ENCODE measurements at regions not wholly inside any gene's neighbourhood (a gene's known extent, or its start where the extent isn't known, plus 50 kb on each side); places are given as distances from the start of the nearest gene placed in this dataset.

DNA sequence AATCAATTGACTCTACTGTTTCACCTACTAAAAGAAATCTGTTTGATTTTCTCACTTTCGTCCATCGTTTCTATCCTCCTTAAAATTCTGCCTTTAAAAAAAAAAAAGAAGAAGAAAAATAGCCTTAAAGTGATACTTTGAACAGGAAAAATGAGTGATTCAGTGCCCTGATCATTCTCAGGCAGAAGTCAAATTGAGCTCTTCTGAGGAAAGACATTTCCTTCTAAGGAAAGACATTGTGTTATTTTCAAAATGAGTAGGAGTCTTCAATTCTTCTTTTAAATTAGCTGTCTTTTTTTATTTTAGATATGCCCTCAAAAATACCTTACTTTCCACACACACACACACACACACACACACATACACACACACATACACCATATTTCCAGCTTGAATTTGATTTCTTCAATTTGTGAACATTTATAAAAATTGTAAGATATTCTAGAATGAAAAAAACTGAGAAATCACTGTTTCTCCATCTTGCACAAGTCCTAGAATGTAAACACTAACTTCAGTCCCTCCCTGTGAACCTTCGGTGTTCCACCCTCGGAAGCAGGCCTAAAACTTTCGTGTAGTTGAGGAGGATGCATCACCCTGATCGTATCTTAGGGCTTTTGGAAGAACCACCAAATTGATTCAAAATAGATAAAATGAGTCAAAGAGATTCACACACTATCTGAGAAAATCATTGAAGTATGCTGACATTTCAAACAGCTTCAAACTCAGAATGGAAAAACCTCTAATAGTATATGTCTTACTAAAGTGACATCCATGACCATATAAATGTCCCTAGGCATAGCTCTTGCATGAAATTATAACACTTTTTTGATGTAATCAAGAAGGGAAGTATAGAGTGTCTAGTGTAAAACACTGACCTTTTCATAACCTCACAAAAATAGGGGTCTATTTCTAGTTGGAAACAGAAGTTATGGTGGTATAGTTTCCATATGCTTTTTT, 270.8 kb downstream of the GATA3 start:
- CTCF ChIA-PET = no interaction called here
- DNase-seq (ENCODE audit: low read depth, low spot score) (no peak), ATAC-seq (no peak)
- Histone ChIP-seq H3K27ac (ENCODE audit: low read depth, low read length) (no peak overlapping the region), H3K4me1 (ENCODE audit: control insufficient read depth in 1 of 2, insufficient read depth in 2 of 2, low read length in 2 of 2) (no peaks in the 10 kb centered on the region), H4K20me1 (ENCODE audit: insufficient read depth) (no peaks in the 10 kb centered on the region), H3K79me2 (ENCODE audit: insufficient read depth, low read length) (no peaks in the 10 kb centered on the region), H3K36me3 (ENCODE audit: control insufficient read depth in 1 of 2, insufficient read depth in 2 of 2, low read length in 2 of 2) (no peaks in the 10 kb centered on the region), H3K9me2 (ENCODE audit: insufficient read depth) (no peaks in the 10 kb centered on the region), H2AFZ (ENCODE audit: low read depth, low read length, poor library complexity, severe bottlenecking) (no peak overlapping the region), H3K27me3 (ENCODE audit: insufficient read depth, low read length) (no peaks in the 10 kb centered on the region; the same call in 1 of the 2 replicates), H3K4me3 (replicated peaks in 1 of 2; ENCODE audit: low read depth in 1 of 2, low read length in 2 of 2) (no peak overlapping the region), H3K9ac (ENCODE audit: low read length) (no peak overlapping the region), H3K9me3 (ENCODE audit: control insufficient read depth in 1 of 2, insufficient read depth in 1 of 2, low read depth in 1 of 2, low read length in 2 of 2) (no peaks in the 10 kb centered on the region), H3K4me2 (ENCODE audit: low read length) (no peak overlapping the region)
- RAD21 ChIA-PET (ENCODE audit: low non-redundant PET in 1 of 2, low total read pairs in 2 of 2, uncharacterized antibody in 2 of 2, unreplicated experiment in 2 of 2) = no interaction called here
- BruUV-seq (replicated peaks) = no TSS peak
- intact Hi-C loops (cut with micrococcal nuclease) = no loop called here
- TF ChIP-seq, protein P1, sequence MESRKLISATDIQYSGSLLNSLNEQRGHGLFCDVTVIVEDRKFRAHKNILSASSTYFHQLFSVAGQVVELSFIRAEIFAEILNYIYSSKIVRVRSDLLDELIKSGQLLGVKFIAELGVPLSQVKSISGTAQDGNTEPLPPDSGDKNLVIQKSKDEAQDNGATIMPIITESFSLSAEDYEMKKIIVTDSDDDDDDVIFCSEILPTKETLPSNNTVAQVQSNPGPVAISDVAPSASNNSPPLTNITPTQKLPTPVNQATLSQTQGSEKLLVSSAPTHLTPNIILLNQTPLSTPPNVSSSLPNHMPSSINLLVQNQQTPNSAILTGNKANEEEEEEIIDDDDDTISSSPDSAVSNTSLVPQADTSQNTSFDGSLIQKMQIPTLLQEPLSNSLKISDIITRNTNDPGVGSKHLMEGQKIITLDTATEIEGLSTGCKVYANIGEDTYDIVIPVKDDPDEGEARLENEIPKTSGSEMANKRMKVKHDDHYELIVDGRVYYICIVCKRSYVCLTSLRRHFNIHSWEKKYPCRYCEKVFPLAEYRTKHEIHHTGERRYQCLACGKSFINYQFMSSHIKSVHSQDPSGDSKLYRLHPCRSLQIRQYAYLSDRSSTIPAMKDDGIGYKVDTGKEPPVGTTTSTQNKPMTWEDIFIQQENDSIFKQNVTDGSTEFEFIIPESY (IDR thresholded peaks at IDR 0.05; ENCODE audit: extremely low read depth, insufficient replicate concordance, low read length) = no peak
- no peak for TF ChIP-seq ZFX (IDR thresholded peaks at IDR 0.05)
- TF ChIP-seq EZH2 (IDR thresholded peaks at IDR 0.05) = no peak
- TF ChIP-seq TCF7L2 (IDR thresholded peaks at IDR 0.05; ENCODE audit: borderline replicate concordance, extremely low read depth, insufficient read depth, insufficient read length) = no peak
- TF ChIP-seq POLR2AphosphoS5 (IDR thresholded peaks at IDR 0.05; ENCODE audit: low read depth, low read length) = no peak
- POLR2A ChIA-PET = no interaction called here

All from HCT116 (cell line).